Trophoblast cell (in vitro differentiated cells and primary cell): ENCODE measurements at regions not wholly inside any gene's neighbourhood (a gene's known extent, or its start where the extent isn't known, plus 50 kb on each side); places are given as distances from the start of the nearest gene placed in this dataset.

Source experiments
- DNase-seq, 2 donors: peaks; one replicate each; pipeline ENCODE4 v3.0.0-alpha.2; 2016
- H2AFZ ChIP-seq: 2 replicates; pipeline ENCODE4 v1.6.1; 2013; ENCODE audit warnings: low read length, moderate library complexity, mild to moderate bottlenecking; ENCODE audit not compliant: insufficient read depth, poor library complexity
- H2AK5ac ChIP-seq: 2 replicates; pipeline ENCODE4 v1.6.1; 2013; ENCODE audit warnings: mild to moderate bottlenecking, low read length
- H2BK120ac ChIP-seq: 2 replicates; pipeline ENCODE4 v1.6.1; 2013; ENCODE audit warnings: low read length, mild to moderate bottlenecking, moderate library complexity; ENCODE audit not compliant: insufficient read depth, poor library complexity
- H2BK12ac ChIP-seq: 2 replicates; pipeline ENCODE4 v1.6.1; 2013; ENCODE audit warnings: mild to moderate bottlenecking, low read length, moderate library complexity
- H2BK5ac ChIP-seq: 2 replicates; pipeline ENCODE4 v1.6.1; 2013; ENCODE audit warnings: low read length, low read depth, moderate library complexity, mild to moderate bottlenecking; ENCODE audit not compliant: poor library complexity
- H3K14ac ChIP-seq: 2 replicates; pipeline ENCODE4 v1.6.1; 2013; ENCODE audit warnings: mild to moderate bottlenecking, low read length
- H3K18ac ChIP-seq: 2 replicates; pipeline ENCODE4 v1.6.1; 2013; ENCODE audit warnings: mild to moderate bottlenecking, low read length
- H3K23ac ChIP-seq: 2 replicates; pipeline ENCODE4 v1.6.1; 2013; ENCODE audit warnings: low read length
- H3K27ac ChIP-seq: 2 replicates; pipeline ENCODE4 v1.5.1; 2013; ENCODE audit warnings: low read depth, mild to moderate bottlenecking, inconsistent platforms, low read length, moderate library complexity
- H3K27me3 ChIP-seq: 2 replicates; pipeline ENCODE4 v1.6.1; 2013; ENCODE audit warnings: inconsistent platforms, mild to moderate bottlenecking, low read length, moderate library complexity; ENCODE audit not compliant: insufficient read depth
- H3K36me3 ChIP-seq, 2 experiments: 1 replicate in 1 of 2; 2 replicates in 1 of 2; pipeline ENCODE4 v1.6.1; 2013; ENCODE audit warnings: low read length in 2 of 2, mild to moderate bottlenecking in 2 of 2, moderate library complexity in 1 of 2; ENCODE audit not compliant: insufficient read depth in 2 of 2, control insufficient read depth in 1 of 2
- H3K4ac ChIP-seq: 2 replicates; pipeline ENCODE4 v1.6.1; 2013; ENCODE audit warnings: low read depth, mild to moderate bottlenecking, low read length, moderate library complexity
- H3K4me1 ChIP-seq, 2 experiments: 1 replicate in 1 of 2; 2 replicates in 1 of 2; pipeline ENCODE4 v1.6.1; 2013; ENCODE audit warnings: low read length in 2 of 2, mild to moderate bottlenecking in 2 of 2, moderate library complexity in 1 of 2; ENCODE audit not compliant: insufficient read depth in 2 of 2, control insufficient read depth in 1 of 2
- H3K4me2 ChIP-seq: 2 replicates; pipeline ENCODE4 v1.6.1; 2013; ENCODE audit warnings: inconsistent platforms, mild to moderate bottlenecking, low read length, moderate library complexity
- H3K4me3 ChIP-seq: 2 replicates; pipeline ENCODE4 v1.5.1; 2013; ENCODE audit warnings: mild to moderate bottlenecking, low read depth, low read length, inconsistent platforms
- H3K79me1 ChIP-seq: one replicate; pipeline ENCODE4 v1.6.1; 2013; ENCODE audit warnings: low read length
- H3K79me2 ChIP-seq: 2 replicates; pipeline ENCODE4 v1.6.1; 2013; ENCODE audit warnings: low read length, mild to moderate bottlenecking; ENCODE audit not compliant: control insufficient read depth, insufficient read depth, poor library complexity
- H3K9ac ChIP-seq: 2 replicates; pipeline ENCODE4 v1.6.1; 2013; ENCODE audit warnings: mild to moderate bottlenecking, low read length
- H3K9me3 ChIP-seq: 2 replicates; pipeline ENCODE4 v1.6.1; 2013; ENCODE audit warnings: low read depth, mild to moderate bottlenecking, control low read depth, inconsistent platforms, low read length; ENCODE audit not compliant: insufficient read depth
- H4K12ac ChIP-seq: 2 replicates; pipeline ENCODE4 v1.6.1; 2013; ENCODE audit warnings: low read depth, mild to moderate bottlenecking, low read length, moderate library complexity
- H4K8ac ChIP-seq: 2 replicates; pipeline ENCODE4 v1.6.1; 2013; ENCODE audit warnings: low read depth, mild to moderate bottlenecking, low read length, moderate library complexity
- H4K91ac ChIP-seq: one replicate; pipeline ENCODE4 v1.6.1; 2013; ENCODE audit warnings: low read depth, mild to moderate bottlenecking, low read length, moderate library complexity
- WGBS: extraction: QIAGEN DNeasy Blood & Tissue Kit; methylation state at CpG from one replicate; pipeline ENCODE4 v1.1.7; 2013; ENCODE audit warnings: missing lambda C conversion rate; ENCODE audit not compliant: insufficient read length, insufficient coverage; ENCODE audit errors: extremely low coverage; 5-methylcytosine and 5-hydroxymethylcytosine counted together

DNA sequence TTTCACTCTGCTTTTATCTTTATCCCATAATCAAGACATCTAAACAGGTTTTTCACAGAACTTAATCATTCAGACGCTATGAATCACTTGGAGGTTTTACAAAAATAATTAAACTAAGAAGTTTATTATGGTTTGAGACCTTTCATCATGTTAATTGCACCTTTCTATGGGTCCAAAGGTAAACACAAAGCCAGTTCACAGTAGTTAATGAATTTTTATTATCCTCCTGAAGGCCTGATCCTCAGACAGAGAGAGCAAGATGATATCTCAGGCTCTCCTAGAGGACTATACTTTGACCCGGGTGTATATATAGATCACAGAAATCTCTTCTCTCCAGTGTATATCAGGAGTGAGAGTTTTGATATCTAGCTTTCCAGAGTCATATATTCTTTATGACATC lies 1044.3 kb upstream of the RAG2 start:
- Histone ChIP-seq H2BK5ac (no peak overlapping the region), H3K9ac (no peak overlapping the region), H3K9me3 (peaks cover 2% of the 10 kb centered on the region), H2BK12ac (no peak overlapping the region), H3K4me3 (no peak overlapping the region), H3K79me1 (no peaks in the 10 kb centered on the region), H3K27ac (no peak overlapping the region), H3K4ac (no peak overlapping the region), H2BK120ac (no peak overlapping the region), H2AK5ac (no peak overlapping the region), H3K27me3 (no peaks in the 10 kb centered on the region), H3K18ac (no peak overlapping the region), H3K14ac (no peak overlapping the region), H3K23ac (no peak overlapping the region), H3K4me1 (no peaks in the 10 kb centered on the region), H3K4me2 (no peak overlapping the region), H4K91ac (no peak overlapping the region), H4K12ac (no peak overlapping the region), H2AFZ (no peak overlapping the region), H3K36me3 (no peaks in the 10 kb centered on the region), H4K8ac (no peak overlapping the region), H3K79me2 (no peaks in the 10 kb centered on the region)
- WGBS = no CpG with 5 or more reads among the region's 2 CpGs
- no peak for DNase-seq

DNA sequence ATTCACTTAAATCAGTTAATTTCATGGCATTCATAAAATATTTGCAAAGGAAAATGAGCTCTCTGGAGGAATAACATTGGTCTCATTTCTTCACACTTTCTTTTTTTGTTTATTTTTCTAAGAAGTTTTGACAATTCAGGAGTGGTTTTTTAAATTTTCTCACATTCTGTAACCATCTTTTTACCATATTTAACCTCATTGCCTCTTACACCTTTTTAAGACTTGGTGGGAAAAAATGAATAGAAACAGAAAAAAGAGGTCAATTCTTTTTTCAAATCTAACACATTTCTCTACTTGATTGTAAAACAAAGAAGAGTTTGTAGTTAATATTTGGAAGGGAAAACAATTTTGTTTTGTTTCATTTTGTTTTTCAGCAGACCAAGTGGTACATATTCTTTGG lies 1034.7 kb upstream of the RAG2 start:
- Histone ChIP-seq H3K4me1 (no peaks in the 10 kb centered on the region), H2BK5ac (no peak overlapping the region), H3K4me3 (no peak overlapping the region), H3K79me1 (no peaks in the 10 kb centered on the region), H4K8ac (no peak overlapping the region), H2AFZ (no peak overlapping the region), H3K4ac (no peak overlapping the region), H3K4me2 (no peak overlapping the region), H3K9ac (no peak overlapping the region), H3K79me2 (no peaks in the 10 kb centered on the region), H3K36me3 (no peaks in the 10 kb centered on the region), H4K12ac (no peak overlapping the region), H2BK120ac (no peak overlapping the region), H4K91ac (no peak overlapping the region), H3K18ac (no peak overlapping the region), H2BK12ac (no peak overlapping the region), H3K27ac (no peak overlapping the region), H3K9me3 (no peaks in the 10 kb centered on the region), H3K27me3 (no peaks in the 10 kb centered on the region), H3K23ac (no peak overlapping the region), H2AK5ac (no peak overlapping the region), H3K14ac (no peak overlapping the region)
- DNase-seq = no peak

DNA sequence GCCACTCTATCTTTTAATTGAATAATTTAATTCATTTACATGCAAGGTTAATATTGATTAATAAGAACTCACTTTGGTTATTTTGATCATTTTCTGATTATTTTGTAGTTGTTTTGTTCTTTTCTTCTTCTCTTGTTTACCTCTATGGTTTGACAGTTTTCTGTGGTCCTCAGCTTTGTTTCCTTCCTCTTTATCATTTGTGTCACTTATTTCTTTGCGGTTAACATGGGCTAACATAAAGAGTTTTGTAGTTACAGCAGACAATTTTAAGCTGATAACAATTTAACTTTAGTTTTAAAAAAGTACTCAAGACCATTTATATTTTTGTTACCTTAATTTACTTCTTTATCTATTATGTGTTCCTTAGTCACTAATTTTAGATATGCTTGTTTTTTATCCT lies 1032.8 kb upstream of the RAG2 start:
- DNase-seq = no peak
- no peak overlapping the region for H3K27ac ChIP-seq
- H2BK5ac ChIP-seq = no peak overlapping the region
- no peak overlapping the region for H3K9ac ChIP-seq
- no peak overlapping the region for H3K4ac ChIP-seq
- H3K79me1 ChIP-seq = no peaks in the 10 kb centered on the region
- H3K36me3 ChIP-seq = no peaks in the 10 kb centered on the region
- H2AK5ac ChIP-seq = no peak overlapping the region
- H3K79me2 ChIP-seq = no peaks in the 10 kb centered on the region
- H3K4me3 ChIP-seq = no peak overlapping the region
- H2BK12ac ChIP-seq = no peak overlapping the region
- no peak overlapping the region for H4K12ac ChIP-seq
- H2AFZ ChIP-seq = no peak overlapping the region
- H3K27me3 ChIP-seq = no peaks in the 10 kb centered on the region
- H4K91ac ChIP-seq = no peak overlapping the region
- H3K4me1 ChIP-seq = no peaks in the 10 kb centered on the region
- no peak overlapping the region for H3K18ac ChIP-seq
- WGBS = no CpG with 5 or more reads among the region's 1 CpG
- H3K14ac ChIP-seq = no peak overlapping the region
- H3K4me2 ChIP-seq = no peak overlapping the region
- no peak overlapping the region for H4K8ac ChIP-seq
- no peak overlapping the region for H3K23ac ChIP-seq
- H3K9me3 ChIP-seq = no peaks in the 10 kb centered on the region
- no peak overlapping the region for H2BK120ac ChIP-seq

DNA sequence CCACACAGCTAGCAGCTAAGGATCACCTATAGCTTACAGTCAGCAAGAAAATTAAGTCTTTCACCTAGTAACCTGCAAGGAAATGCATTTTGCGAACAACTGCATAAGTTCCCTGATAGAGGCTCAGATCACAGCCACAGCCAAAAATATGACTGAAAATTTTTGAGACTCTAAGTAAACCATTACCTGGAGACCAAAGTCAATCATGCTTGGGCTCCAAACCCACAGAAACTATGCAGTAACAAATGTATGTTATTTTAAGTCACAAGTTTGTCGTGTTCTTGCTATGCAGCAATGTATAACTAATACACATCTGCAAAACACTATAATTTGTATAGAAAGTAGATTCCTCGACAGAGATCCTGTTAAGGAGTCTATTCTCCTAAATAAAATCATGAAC lies 1025.7 kb upstream of the RAG2 start:
- no CpG with 5 or more reads among the region's 3 CpGs for WGBS

DNA sequence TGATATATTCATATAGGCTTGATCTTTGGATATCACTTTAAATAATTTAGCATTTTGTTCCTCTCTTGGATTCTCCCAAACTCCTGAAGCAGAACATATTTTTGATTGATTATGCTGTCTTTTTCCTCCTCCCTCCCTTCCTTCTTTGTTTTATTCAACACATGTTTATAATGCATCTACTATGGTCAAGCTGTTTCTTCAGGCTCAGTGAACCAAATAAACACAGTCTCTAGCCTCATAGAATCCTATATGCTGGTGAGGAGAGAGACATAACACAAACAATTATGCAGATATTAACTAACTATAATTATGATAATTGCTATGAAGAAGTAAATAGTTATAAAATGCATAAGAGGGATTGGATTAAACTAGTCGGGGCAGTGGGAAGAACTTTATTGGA lies 1023.6 kb upstream of the RAG2 start:
- Histone ChIP-seq H3K9ac (no peak overlapping the region), H3K27ac (no peak overlapping the region), H3K9me3 (no peaks in the 10 kb centered on the region), H3K27me3 (no peaks in the 10 kb centered on the region), H3K79me2 (no peaks in the 10 kb centered on the region), H2AK5ac (no peak overlapping the region), H3K4me3 (no peak overlapping the region), H3K4ac (no peak overlapping the region), H2BK5ac (no peak overlapping the region), H2BK12ac (no peak overlapping the region), H4K8ac (no peak overlapping the region), H3K36me3 (no peaks in the 10 kb centered on the region), H3K79me1 (no peaks in the 10 kb centered on the region), H3K4me2 (no peak overlapping the region), H3K4me1 (no peaks in the 10 kb centered on the region), H3K23ac (no peak overlapping the region), H3K14ac (no peak overlapping the region), H4K91ac (no peak overlapping the region), H3K18ac (no peak overlapping the region), H2BK120ac (no peak overlapping the region), H2AFZ (no peak overlapping the region), H4K12ac (no peak overlapping the region)
- DNase-seq = no peak
- WGBS = no CpG with 5 or more reads among the region's 1 CpG

More for the DNA sequence above, 1025.7 kb upstream of the RAG2 start:
- no peak overlapping the region for H3K27ac ChIP-seq
- no peak overlapping the region for H2BK5ac ChIP-seq
- no peak overlapping the region for H4K91ac ChIP-seq
- H3K18ac ChIP-seq = no peak overlapping the region
- DNase-seq = no peak
- no peak overlapping the region for H3K23ac ChIP-seq
- no peak overlapping the region for H2AK5ac ChIP-seq
- H3K9ac ChIP-seq = no peak overlapping the region
- no peak overlapping the region for H2AFZ ChIP-seq
- H3K4me1 ChIP-seq = no peaks in the 10 kb centered on the region
- H4K12ac ChIP-seq = no peak overlapping the region
- H3K79me2 ChIP-seq = no peaks in the 10 kb centered on the region
- H3K4ac ChIP-seq = no peak overlapping the region
- no peaks in the 10 kb centered on the region for H3K36me3 ChIP-seq
- no peaks in the 10 kb centered on the region for H3K27me3 ChIP-seq
- no peak overlapping the region for H2BK120ac ChIP-seq
- no peak overlapping the region for H3K4me2 ChIP-seq
- H3K9me3 ChIP-seq = no peaks in the 10 kb centered on the region
- no peak overlapping the region for H3K4me3 ChIP-seq
- H2BK12ac ChIP-seq = no peak overlapping the region
- no peak overlapping the region for H4K8ac ChIP-seq
- no peaks in the 10 kb centered on the region for H3K79me1 ChIP-seq
- no peak overlapping the region for H3K14ac ChIP-seq
